NT2/D1 (cell line): ENCODE measurements at regions not wholly inside any gene's neighbourhood (a gene's known extent, or its start where the extent isn't known, plus 50 kb on each side); places are given as distances from the start of the nearest gene placed in this dataset.

Experiments
- DNase-seq: peaks from one replicate; pipeline ENCODE4 v3.0.0-alpha.2; 2011; ENCODE audit warnings: low read depth, low spot score
- H3K27me3 ChIP-seq: 2 replicates; pipeline ENCODE4 v1.6.0; 2011; ENCODE audit warnings: mild to moderate bottlenecking; ENCODE audit not compliant: insufficient read length, insufficient read depth
- H3K36me3 ChIP-seq: 2 replicates; pipeline ENCODE4 v1.6.1; 2011; ENCODE audit warnings: mild to moderate bottlenecking, low read length, mixed read lengths; ENCODE audit not compliant: insufficient read depth, insufficient read length
- H3K4me1 ChIP-seq: 2 replicates; pipeline ENCODE4 v1.5.1; 2011; ENCODE audit not compliant: insufficient read depth, insufficient read length
- H3K4me3 ChIP-seq: 2 replicates; pipeline ENCODE4 v1.5.1; 2011; ENCODE audit warnings: low read depth; ENCODE audit not compliant: insufficient read length
- H3K9ac ChIP-seq: 2 replicates; pipeline ENCODE4 v1.6.0; 2011; ENCODE audit warnings: low read depth; ENCODE audit not compliant: insufficient read length
- H3K9me3 ChIP-seq: 2 replicates; pipeline ENCODE4 v1.5.1; 2011; ENCODE audit warnings: mild to moderate bottlenecking, low read length; ENCODE audit not compliant: insufficient read depth
- SUZ12 ChIP-seq: IDR thresholded peaks from 2 replicates; pipeline ENCODE4 v1.6.1; 2011; ENCODE audit not compliant: insufficient read length, insufficient read depth; ENCODE audit errors: extremely low read depth
- YY1 ChIP-seq: IDR thresholded peaks from 2 replicates; pipeline ENCODE4 v1.6.1; 2011; ENCODE audit not compliant: insufficient read length, insufficient read depth
- ZNF274 ChIP-seq: IDR thresholded peaks from 2 replicates; pipeline ENCODE4 v1.6.1; 2011; ENCODE audit warnings: mild to moderate bottlenecking, low read depth, low read length

GRCh38 chr7:16980539-16980938 lies 98.8 kb upstream of the AGR3 start:
- H3K36me3 ChIP-seq = no peaks in the 10 kb centered on the region
- H3K4me1 ChIP-seq = no peaks in the 10 kb centered on the region
- TF ChIP-seq SUZ12 (no peak), ZNF274 (no peak), YY1 (no peak)
- H3K27me3 ChIP-seq = no peaks in the 10 kb centered on the region
- no peaks in the 10 kb centered on the region for H3K9me3 ChIP-seq
- H3K9ac ChIP-seq = no peak overlapping the region
- H3K4me3 ChIP-seq = no peak overlapping the region
- no peak for DNase-seq

DNA sequence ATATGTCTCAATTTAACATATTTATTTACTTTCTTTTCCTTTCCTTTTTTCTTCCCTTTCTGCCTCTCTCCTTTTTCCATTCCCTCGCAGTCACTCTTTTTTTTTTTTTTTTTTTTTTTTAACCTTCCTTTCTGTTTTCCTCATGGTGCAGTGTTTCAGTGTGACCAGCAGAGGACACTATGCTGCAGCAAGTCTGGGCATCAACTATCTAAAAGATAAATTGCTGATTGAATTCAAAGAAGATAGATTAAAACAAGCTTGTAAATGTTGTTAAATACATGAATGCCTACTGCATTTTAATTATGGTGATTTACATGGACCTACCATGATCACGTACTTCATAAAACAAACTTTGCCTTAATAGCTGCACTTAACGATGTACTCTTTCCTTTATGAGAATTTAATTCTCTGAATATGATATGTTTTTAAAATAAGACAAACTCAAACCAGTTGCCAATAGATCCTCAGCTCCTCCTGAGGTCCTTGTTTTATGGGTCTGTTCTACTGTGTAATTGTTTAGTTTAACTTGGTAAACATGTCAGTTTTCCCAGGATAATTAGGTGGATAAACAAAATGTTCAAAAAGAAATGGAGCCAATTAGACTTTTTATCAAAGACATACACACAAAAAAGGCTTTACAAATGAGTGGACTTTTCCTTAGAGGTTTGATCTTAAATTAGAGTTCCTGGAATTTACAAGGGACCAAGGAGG lies 101.0 kb upstream of the AGR3 start:
- no peak overlapping the region for H3K4me3 ChIP-seq
- no peak overlapping the region for H3K9ac ChIP-seq
- TF ChIP-seq YY1 (no peak), ZNF274 (no peak), SUZ12 (no peak)
- no peaks in the 10 kb centered on the region for H3K36me3 ChIP-seq
- no peaks in the 10 kb centered on the region for H3K27me3 ChIP-seq
- H3K4me1 ChIP-seq = no peaks in the 10 kb centered on the region
- no peaks in the 10 kb centered on the region for H3K9me3 ChIP-seq
- no peak for DNase-seq

DNA sequence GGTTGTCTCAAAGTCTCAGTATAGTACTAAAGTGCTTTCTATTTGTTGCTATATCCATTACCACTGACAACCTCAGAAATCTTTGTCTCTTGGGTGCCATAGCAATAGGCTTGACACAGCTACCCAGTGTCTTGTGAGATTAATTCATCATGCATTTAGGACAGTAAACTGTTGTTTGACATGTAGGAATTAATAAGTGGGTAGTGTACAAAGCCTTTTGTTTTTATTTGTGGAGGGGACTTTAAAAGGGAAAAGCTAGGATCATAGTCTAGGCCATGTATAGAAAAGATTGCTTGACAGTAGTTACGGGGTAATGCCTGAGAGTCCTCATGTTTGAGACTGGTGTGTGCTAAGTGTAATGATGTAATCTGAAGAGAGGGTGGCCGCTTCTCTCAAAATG lies 102.6 kb upstream of the AGR3 start:
- Histone ChIP-seq H3K27me3 (no peaks in the 10 kb centered on the region), H3K4me3 (no peak overlapping the region), H3K9ac (no peak overlapping the region), H3K9me3 (no peaks in the 10 kb centered on the region), H3K4me1 (no peaks in the 10 kb centered on the region), H3K36me3 (no peaks in the 10 kb centered on the region)
- DNase-seq = no peak
- TF ChIP-seq YY1 = no peak
- TF ChIP-seq SUZ12 = no peak
- TF ChIP-seq ZNF274 = no peak

GRCh38 chr7:16985621-16986020 lies 103.8 kb upstream of the AGR3 start:
- Histone ChIP-seq H3K4me3 (no peak overlapping the region), H3K9me3 (no peaks in the 10 kb centered on the region), H3K9ac (no peak overlapping the region), H3K36me3 (no peaks in the 10 kb centered on the region), H3K27me3 (no peaks in the 10 kb centered on the region), H3K4me1 (no peaks in the 10 kb centered on the region)
- TF ChIP-seq SUZ12 (no peak), ZNF274 (no peak), YY1 (no peak)
- DNase-seq = no peak

DNA sequence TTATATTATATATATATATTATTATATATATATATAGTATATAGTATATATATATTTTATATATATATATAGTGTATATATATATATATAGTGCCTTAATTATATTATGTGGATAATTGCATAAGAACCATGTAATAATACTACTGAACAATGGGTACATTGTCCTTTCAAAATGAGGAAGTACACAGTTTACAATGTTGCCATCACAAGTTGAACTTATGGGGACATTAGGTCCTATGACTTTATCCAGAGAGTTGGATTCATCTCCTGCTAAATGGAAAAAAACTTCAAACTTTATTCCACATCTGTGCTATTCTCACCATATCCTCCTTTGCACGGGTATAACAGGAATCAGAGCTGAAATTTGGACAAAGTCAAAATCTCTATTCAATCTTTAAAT lies 105.0 kb upstream of the AGR3 start:
- Histone ChIP-seq H3K27me3 (no peaks in the 10 kb centered on the region), H3K4me1 (no peaks in the 10 kb centered on the region), H3K36me3 (no peaks in the 10 kb centered on the region), H3K9ac (no peak overlapping the region), H3K9me3 (no peaks in the 10 kb centered on the region), H3K4me3 (no peak overlapping the region)
- TF ChIP-seq YY1 (no peak), ZNF274 (no peak), SUZ12 (no peak)
- DNase-seq = no peak

DNA sequence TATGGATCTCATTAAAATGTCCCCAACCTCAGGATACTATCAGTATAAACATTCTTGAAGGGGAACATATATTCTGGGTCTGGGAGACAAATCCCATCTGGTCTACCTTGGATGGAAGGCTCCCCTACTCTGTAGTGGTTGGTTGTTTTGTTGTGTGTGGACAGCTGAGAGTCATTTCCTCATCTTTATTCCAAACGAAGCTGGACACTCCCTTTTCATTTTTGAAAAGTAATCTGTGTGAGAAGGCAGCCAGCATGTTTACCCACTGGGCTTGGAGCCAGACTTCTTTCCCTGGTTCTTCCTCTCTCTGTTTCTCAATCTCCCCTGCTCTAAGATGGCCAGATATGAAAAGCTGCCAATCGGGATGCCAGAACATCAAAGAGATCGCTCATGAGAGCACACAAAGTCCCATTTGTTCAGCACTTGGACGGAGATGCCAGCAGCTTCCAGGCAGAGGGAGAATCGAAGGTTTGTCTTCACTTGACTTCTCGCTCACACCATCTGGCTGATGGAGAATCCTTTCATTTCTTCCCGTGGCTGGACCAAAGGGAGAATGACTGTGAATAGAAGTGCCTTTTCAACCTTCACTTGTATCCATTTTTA lies 108.1 kb upstream of the AGR3 start:
- Histone ChIP-seq H3K4me1 (no peaks in the 10 kb centered on the region), H3K27me3 (no peaks in the 10 kb centered on the region), H3K36me3 (no peaks in the 10 kb centered on the region), H3K9me3 (no peaks in the 10 kb centered on the region), H3K9ac (no peak overlapping the region), H3K4me3 (no peak overlapping the region)
- no peak for DNase-seq
- TF ChIP-seq ZNF274 (no peak), YY1 (no peak), SUZ12 (no peak)

DNA sequence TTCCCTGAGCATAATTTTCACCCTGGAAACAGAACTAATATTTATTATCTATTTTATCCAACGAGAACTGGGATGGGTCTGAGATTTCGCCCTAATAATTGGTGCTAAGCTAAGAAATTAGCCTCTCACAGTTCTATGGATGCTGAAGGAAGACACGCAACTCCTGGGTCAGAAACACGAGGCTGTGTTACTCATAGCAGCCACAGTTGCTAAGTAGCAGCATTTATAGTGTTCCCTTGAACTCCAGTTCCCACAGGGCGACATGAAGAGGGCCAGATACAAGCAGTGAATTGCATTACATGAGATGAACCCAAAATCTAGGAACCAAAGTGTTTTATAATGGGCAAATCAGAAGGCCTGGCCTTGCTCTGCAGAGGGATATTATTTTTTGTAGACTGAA lies 109.8 kb upstream of the AGR3 start:
- no peak overlapping the region for H3K4me3 ChIP-seq
- no peaks in the 10 kb centered on the region for H3K27me3 ChIP-seq
- no peak overlapping the region for H3K9ac ChIP-seq
- TF ChIP-seq ZNF274 (no peak), YY1 (no peak), SUZ12 (no peak)
- no peak for DNase-seq
- no peaks in the 10 kb centered on the region for H3K4me1 ChIP-seq
- H3K36me3 ChIP-seq = no peaks in the 10 kb centered on the region
- H3K9me3 ChIP-seq = no peaks in the 10 kb centered on the region

- Histone ChIP-seq H3K9me3 (no peaks in the 10 kb centered on the region), H3K9ac (no peak overlapping the region), H3K4me3 (no peak overlapping the region), H3K4me1 (no peaks in the 10 kb centered on the region), H3K27me3 (no peaks in the 10 kb centered on the region), H3K36me3 (no peaks in the 10 kb centered on the region)
- no peak for TF ChIP-seq SUZ12
- TF ChIP-seq ZNF274 = no peak
- no peak for TF ChIP-seq YY1
- DNase-seq = no peak
These were observed 111.8 kb upstream of the AGR3 start for GRCh38 chr7:16993543-16993942.
